Activated naive CD8-positive, alpha-beta T cell treated with anti-CD3 and anti-CD28 coated beads for 36 hours (primary cell): ENCODE measurements at regions not wholly inside any gene's neighbourhood (a gene's known extent, or its start where the extent isn't known, plus 50 kb on each side); places are given as distances from the start of the nearest gene placed in this dataset.

Experiments used
- DNase-seq: peaks from one replicate; pipeline ENCODE4 v3.0.0; 2021
- H3K27ac Mint-ChIP-seq: one replicate; pipeline ENCODE4 v1.8.0; 2022; ENCODE audit warnings: mild to moderate bottlenecking, moderate library complexity, mixed read lengths
- H3K27me3 Mint-ChIP-seq: one replicate; pipeline ENCODE4 v1.8.0; 2022; ENCODE audit warnings: mild to moderate bottlenecking, mixed read lengths
- H3K36me3 Mint-ChIP-seq: one replicate; pipeline ENCODE4 v1.8.0; 2021; ENCODE audit warnings: mild to moderate bottlenecking, mixed read lengths
- H3K4me1 Mint-ChIP-seq: one replicate; pipeline ENCODE4 v1.8.0; 2021; ENCODE audit warnings: mixed read lengths
- H3K4me3 Mint-ChIP-seq: one replicate; pipeline ENCODE4 v1.8.0; 2022; ENCODE audit warnings: mild to moderate bottlenecking, moderate library complexity, mixed read lengths
- H3K9me3 Mint-ChIP-seq: one replicate; pipeline ENCODE4 v1.8.0; 2022; ENCODE audit warnings: mixed read lengths

DNA sequence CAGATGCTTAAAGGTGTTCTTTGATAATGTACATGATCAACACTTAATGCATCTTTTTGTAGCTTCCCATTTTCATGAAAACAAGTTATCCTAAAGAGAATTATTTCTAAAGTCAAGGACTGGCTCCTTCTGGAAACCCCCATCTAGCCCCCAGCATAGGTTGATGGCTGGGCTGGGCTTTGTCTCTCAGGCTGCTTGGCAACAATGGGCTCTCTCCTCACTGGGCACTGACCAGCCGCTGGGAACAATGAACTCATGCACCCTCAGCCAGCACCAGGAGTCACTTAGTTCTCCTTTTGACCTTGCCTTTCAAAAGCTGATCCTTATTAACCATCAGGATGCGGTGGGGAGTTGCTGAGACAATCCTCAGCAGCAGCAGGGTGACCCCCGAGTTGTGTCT lies 293.0 kb upstream of the PLXNA2 start:
- Mint-ChIP-seq H3K27ac (no peak overlapping the region), H3K36me3 (no peaks in the 10 kb centered on the region), H3K4me1 (no peaks in the 10 kb centered on the region), H3K4me3 (no peak overlapping the region), H3K9me3 (no peaks in the 10 kb centered on the region), H3K27me3 (no peaks in the 10 kb centered on the region)
- DNase-seq = no peak

DNA sequence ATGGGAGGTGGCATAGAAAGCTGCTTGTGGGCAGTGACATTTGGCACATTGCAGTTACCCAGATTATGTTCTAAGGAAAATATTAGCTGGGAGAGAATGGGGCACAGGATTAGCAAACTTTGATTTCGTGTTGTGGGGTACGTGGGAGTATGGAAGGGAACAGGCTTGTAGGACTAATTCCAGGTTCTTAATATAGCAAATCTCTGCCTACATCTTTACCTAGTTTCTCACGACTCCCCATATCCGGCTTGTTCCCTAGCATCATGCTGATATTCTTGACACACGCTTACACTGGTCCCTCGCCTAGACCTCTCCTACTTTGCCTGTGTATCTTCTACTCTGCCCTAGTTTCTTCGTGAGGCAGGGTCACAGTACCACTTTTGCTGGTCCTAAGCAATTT lies 293.9 kb upstream of the PLXNA2 start:
- no peak overlapping the region for H3K4me3 Mint-ChIP-seq

DNA sequence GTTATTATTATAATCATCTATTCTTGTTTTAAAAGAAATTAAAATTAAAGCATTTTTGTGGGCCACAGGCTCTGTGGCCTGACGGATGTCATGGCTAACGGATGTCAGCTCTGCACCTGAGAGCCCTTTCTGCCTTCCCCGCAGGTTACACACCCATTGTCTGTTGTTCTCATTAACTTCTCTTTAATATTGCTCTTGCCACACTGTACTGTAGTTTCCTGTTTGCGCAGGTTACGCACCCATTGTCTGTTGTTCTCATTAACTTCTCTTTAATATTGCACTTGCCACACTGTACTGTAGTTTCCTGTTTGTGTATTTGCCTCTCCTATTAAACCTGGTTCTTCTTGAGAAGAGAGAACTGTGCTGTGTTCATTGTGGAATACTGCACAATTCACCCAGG lies 294.4 kb upstream of the PLXNA2 start:
- Mint-ChIP-seq H3K4me1 (no peaks in the 10 kb centered on the region), H3K27me3 (peaks cover 4% of the 10 kb centered on the region), H3K36me3 (no peaks in the 10 kb centered on the region), H3K4me3 (no peak overlapping the region), H3K9me3 (no peaks in the 10 kb centered on the region), H3K27ac (no peak overlapping the region)
- DNase-seq = no peak

More for the DNA sequence above, 293.9 kb upstream of the PLXNA2 start:
- Mint-ChIP-seq H3K4me1 (no peaks in the 10 kb centered on the region), H3K27me3 (peaks cover 3% of the 10 kb centered on the region), H3K36me3 (no peaks in the 10 kb centered on the region), H3K9me3 (no peaks in the 10 kb centered on the region), H3K27ac (no peak overlapping the region)
- DNase-seq = no peak

DNA sequence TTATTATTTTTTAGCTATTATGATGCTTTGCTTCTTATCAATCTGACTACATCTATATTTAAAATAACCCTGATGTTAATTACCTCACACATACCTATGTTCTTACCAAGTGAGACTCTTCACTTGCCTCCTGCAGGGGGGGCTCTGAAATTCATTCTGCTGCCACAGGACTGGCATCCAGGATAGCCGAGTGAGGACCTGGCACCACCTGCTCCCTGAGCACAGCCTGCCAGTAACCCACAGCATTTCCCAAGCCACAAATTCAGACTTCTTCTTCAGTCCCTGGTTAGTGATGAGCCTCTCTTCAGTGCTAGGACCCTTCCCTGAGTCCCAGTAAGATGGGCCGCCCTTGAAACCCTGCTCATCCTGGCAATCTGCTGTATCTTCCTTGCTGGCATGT lies 296.5 kb upstream of the PLXNA2 start:
- H3K9me3 Mint-ChIP-seq = no peaks in the 10 kb centered on the region
- no peaks in the 10 kb centered on the region for H3K36me3 Mint-ChIP-seq
- no peak overlapping the region for H3K4me3 Mint-ChIP-seq
- no peak overlapping the region for H3K27ac Mint-ChIP-seq
- peaks cover 4% of the 10 kb centered on the region for H3K27me3 Mint-ChIP-seq
- no peaks in the 10 kb centered on the region for H3K4me1 Mint-ChIP-seq
- no peak for DNase-seq

DNA sequence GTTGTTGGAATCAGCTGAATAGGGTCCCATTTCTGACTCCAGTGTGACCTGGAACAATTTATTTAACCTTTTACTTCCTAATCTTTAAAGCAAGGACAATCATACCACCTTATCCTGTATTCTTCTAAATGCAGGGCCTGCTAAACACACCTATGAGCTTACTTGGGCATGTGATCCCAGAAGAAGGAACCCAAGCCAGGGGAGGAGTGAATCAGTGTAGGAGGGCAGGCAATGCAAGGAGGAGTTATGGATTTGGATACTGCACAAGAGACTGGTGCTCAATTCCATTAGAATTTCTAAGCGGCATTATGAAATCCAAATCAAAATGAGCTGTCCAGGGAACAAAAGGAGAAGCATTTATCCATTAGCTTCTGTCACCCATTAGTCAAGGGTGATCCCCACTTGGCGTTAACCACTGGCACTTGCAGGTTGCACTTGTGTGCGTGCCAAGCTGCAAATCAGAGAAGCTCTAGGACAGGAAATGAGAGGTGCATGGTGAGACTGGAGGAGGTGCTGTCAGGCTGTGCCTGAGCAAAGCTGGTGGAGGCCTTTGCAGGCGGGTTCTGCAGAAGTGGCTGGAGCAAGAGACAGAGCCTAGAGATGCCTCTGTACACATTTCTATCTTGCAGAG lies 297.2 kb upstream of the PLXNA2 start:
- peaks cover 8% of the 10 kb centered on the region for H3K27me3 Mint-ChIP-seq
- no peaks in the 10 kb centered on the region for H3K4me1 Mint-ChIP-seq
- no peak for DNase-seq
- no peaks in the 10 kb centered on the region for H3K36me3 Mint-ChIP-seq
- H3K4me3 Mint-ChIP-seq = no peak overlapping the region
- H3K27ac Mint-ChIP-seq = no peak overlapping the region
- H3K9me3 Mint-ChIP-seq = no peaks in the 10 kb centered on the region

DNA sequence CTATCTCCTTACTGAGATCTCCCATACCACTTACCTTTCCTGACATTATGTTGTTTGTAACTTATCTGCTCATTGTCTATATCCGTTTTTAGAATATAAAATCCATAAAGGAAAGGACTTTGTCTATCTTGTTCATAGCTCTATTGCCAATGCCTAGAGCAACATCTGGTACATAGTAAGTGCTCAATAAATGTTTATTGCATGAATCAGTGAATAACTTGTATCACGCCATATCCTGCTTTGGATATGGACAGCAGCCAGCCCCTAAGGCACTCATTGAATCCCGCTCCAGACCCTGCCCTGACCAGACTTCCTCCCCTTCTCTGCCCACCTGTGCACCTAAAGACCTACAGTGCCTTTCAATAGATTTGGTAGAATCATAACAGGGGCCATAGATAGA lies 298.1 kb upstream of the PLXNA2 start:
- Mint-ChIP-seq H3K36me3 (no peaks in the 10 kb centered on the region), H3K9me3 (no peaks in the 10 kb centered on the region), H3K4me3 (no peak overlapping the region), H3K27ac (no peak overlapping the region), H3K4me1 (no peaks in the 10 kb centered on the region), H3K27me3 (peaks cover 8% of the 10 kb centered on the region)
- no peak for DNase-seq

DNA sequence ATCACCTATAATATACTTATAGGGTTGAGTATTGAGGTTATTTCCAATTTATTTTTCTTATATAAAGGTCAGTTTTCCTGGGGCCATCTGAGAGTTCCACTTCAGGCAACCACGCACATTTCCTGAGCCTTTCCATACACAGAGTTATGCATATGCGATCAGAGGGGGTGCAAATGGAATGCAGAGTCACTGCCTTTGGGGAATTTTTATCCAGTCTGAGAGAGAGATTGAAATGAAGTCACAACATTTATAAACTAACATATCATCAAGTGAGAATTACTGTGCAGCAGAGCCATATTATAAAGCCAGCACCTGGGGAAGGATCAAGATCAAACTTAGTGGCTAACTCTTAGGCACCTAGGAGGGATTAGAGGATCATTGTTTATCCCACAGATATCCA lies 299.9 kb upstream of the PLXNA2 start:
- no peak overlapping the region for H3K27ac Mint-ChIP-seq
- H3K36me3 Mint-ChIP-seq = no peaks in the 10 kb centered on the region
- DNase-seq = no peak
- H3K27me3 Mint-ChIP-seq = peaks cover 8% of the 10 kb centered on the region
- H3K4me3 Mint-ChIP-seq = no peak overlapping the region
- H3K9me3 Mint-ChIP-seq = no peaks in the 10 kb centered on the region
- H3K4me1 Mint-ChIP-seq = no peaks in the 10 kb centered on the region

DNA sequence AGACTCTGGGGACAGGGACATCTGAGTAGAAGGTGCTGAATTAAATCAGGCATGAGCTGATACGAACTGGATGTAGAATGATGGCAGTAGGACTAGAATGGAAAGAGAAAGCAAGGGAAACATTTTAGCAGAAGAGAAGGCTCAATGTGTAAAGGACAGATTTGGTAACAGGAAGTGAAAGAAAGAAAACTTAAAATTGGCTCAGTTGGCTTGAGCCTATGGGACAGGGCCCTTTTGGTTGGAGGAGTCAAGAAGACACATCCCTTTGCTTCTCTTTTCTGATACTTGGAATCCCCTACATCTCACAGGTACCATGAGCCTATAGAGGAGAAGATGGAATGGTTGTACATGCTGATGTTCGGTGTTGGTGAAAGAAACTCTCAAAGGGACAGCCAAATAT lies 300.6 kb upstream of the PLXNA2 start:
- Mint-ChIP-seq H3K4me1 (no peaks in the 10 kb centered on the region), H3K9me3 (no peaks in the 10 kb centered on the region), H3K4me3 (no peak overlapping the region), H3K27me3 (peaks cover 8% of the 10 kb centered on the region), H3K36me3 (no peaks in the 10 kb centered on the region), H3K27ac (no peak overlapping the region)
- no peak for DNase-seq

DNA sequence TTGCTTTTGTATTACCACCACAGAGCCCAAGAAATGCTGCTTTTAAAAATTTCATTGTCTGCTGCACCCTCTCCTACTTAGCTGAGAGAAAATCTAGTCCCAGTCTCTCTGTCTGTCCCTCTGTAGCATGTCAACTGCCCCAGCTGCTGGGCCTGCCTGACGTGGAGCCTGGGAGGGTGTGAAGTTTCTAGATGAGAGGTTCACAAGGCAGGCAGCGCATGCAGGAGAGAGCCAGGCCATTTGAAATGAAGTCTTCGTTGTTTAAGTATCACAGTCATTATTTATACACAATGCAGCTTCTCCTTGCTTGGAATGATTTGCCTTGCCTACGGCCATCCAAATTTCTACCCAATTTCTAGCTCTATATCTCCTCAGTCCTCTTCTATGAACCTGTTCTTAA lies 306.8 kb upstream of the PLXNA2 start:
- Mint-ChIP-seq H3K4me1 (no peaks in the 10 kb centered on the region), H3K9me3 (no peaks in the 10 kb centered on the region), H3K27ac (no peak overlapping the region), H3K4me3 (no peak overlapping the region), H3K36me3 (no peaks in the 10 kb centered on the region), H3K27me3 (peaks cover 6% of the 10 kb centered on the region)
- DNase-seq = no peak

DNA sequence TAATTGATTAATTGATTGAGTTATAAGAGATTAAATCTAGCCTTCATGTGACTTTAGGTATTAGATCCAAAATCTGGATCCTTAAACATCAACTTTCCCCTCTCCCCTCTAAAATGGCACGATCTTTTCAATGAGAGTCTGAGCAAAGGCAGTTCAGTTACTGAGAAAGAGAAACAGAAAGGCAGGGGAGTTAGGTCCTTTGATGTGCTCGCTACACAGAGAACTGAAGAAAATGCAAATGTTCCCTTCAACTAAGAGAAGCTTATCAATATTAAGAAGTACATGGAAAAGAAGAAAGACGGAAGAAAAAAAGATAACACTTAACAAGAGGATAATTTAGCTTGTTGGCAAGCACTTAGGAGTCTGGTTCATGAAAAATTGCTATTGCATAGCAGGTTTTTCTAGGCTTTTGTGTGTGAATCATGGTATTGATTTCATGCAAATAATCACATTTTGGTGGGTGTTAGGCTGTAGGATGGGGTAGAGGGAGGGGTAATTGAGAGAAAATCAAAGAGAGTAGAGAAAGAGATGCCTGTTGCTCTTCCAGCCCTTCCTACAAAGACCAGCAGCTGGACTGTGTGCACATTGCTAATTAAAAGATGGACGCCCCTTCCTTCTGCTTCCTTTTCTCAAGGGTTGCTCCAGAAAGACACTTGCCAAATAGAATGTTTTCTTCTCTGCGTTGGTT lies 307.6 kb upstream of the PLXNA2 start:
- H3K9me3 Mint-ChIP-seq = no peaks in the 10 kb centered on the region
- DNase-seq = no peak
- H3K4me1 Mint-ChIP-seq = no peaks in the 10 kb centered on the region
- no peaks in the 10 kb centered on the region for H3K36me3 Mint-ChIP-seq
- no peak overlapping the region for H3K27ac Mint-ChIP-seq
- peaks cover 5% of the 10 kb centered on the region for H3K27me3 Mint-ChIP-seq
- H3K4me3 Mint-ChIP-seq = no peak overlapping the region

DNA sequence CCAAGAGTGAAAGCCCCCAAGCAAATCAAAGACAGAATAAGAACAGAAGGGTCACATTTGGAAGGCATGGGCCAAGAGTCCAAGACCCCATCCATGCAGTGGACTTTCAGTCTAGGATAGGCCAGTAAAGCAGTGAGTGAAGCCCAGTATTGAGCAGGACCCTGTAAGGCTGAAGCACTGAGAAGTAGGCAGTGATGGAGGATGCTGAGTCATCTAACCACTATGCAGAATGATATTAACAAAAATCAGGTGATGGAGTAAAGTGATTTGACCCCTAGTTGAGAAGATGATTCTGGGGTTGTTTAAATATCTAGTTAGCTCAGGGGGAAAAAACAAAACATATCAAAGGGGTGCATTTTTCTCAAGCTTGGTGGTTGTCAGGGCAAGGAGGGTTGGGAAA lies 308.7 kb upstream of the PLXNA2 start:
- DNase-seq = no peak
- no peaks in the 10 kb centered on the region for H3K9me3 Mint-ChIP-seq
- H3K27ac Mint-ChIP-seq = no peak overlapping the region
- no peaks in the 10 kb centered on the region for H3K4me1 Mint-ChIP-seq
- H3K36me3 Mint-ChIP-seq = no peaks in the 10 kb centered on the region
- no peak overlapping the region for H3K4me3 Mint-ChIP-seq
- H3K27me3 Mint-ChIP-seq = peaks cover 8% of the 10 kb centered on the region

DNA sequence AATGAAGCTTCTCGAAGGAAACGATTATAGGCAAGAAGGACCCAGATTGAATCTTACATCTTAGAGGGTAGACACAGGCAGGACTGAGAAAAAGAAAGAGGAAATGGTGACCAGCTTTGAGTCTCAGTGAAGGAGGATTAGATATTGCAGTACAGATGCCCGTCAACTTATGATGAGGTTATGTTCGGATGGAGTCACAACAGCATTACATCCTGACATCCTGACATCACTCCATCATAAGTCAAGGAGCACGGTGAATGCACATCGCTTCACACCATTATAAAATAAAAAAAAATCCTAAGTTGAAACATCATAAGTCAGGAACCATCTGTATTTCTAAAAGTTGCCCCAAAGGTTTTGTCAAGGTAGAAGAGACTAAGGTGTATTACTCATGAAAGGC lies 312.3 kb upstream of the PLXNA2 start:
- Mint-ChIP-seq H3K9me3 (no peaks in the 10 kb centered on the region), H3K4me3 (no peak overlapping the region), H3K27me3 (peaks cover 5% of the 10 kb centered on the region), H3K27ac (no peak overlapping the region), H3K36me3 (no peaks in the 10 kb centered on the region), H3K4me1 (no peaks in the 10 kb centered on the region)
- no peak for DNase-seq

DNA sequence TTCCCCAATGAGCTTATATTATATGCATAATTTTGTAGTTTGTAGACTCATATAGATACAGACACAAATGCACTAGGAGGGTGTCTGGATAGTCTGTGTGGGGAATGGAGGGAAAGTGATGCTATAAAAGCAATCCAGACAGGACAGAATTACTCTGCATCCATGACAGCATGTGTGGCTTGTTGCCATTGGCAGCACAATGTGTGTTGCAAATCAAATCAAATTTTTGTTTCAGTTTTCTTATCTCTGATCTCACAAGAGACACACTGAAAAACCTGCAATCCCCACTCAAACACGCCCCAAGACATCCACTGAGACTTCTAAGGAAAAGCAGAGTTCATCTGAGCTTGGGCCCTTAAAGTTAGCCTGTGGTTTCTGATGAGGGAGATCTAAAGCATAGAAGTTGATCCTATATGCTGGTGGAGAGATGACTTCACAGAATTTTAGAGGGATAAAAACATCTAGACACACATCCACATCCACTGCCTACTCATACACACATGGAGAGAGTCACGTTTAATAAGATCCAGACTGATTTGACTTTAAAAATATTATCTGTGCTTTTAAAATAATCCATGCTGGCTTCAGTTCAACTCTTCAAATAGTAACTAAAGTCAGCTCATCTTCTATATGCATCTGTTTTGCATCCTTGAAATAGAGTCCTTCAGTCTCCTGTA lies 313.0 kb upstream of the PLXNA2 start:
- Mint-ChIP-seq H3K4me3 (no peak overlapping the region), H3K36me3 (no peaks in the 10 kb centered on the region), H3K4me1 (no peaks in the 10 kb centered on the region), H3K27ac (no peak overlapping the region), H3K27me3 (peaks cover 5% of the 10 kb centered on the region), H3K9me3 (no peaks in the 10 kb centered on the region)
- DNase-seq = no peak

DNA sequence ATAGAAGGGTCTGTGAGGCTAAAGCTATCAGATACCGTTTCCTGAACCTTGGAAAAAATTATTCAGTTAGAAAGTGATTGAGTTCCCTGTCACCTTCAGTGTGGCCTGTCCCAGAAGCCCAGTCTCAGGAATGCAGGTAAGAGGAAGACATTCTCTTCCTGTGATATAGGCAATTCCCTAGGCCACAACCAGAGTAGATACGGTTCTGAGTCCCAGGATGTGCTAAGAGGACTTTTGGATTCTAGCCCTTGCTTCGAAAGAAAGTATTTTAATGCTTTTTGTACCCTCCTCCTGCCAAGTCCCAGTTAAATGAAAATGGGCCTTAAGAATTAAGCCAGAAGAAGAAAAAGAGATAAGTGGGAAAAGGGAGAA lies 313.5 kb upstream of the PLXNA2 start:
- Mint-ChIP-seq H3K4me1 (no peaks in the 10 kb centered on the region), H3K27ac (no peak overlapping the region), H3K36me3 (no peaks in the 10 kb centered on the region), H3K4me3 (no peak overlapping the region), H3K27me3 (peaks cover 5% of the 10 kb centered on the region), H3K9me3 (no peaks in the 10 kb centered on the region)
- DNase-seq = no peak

DNA sequence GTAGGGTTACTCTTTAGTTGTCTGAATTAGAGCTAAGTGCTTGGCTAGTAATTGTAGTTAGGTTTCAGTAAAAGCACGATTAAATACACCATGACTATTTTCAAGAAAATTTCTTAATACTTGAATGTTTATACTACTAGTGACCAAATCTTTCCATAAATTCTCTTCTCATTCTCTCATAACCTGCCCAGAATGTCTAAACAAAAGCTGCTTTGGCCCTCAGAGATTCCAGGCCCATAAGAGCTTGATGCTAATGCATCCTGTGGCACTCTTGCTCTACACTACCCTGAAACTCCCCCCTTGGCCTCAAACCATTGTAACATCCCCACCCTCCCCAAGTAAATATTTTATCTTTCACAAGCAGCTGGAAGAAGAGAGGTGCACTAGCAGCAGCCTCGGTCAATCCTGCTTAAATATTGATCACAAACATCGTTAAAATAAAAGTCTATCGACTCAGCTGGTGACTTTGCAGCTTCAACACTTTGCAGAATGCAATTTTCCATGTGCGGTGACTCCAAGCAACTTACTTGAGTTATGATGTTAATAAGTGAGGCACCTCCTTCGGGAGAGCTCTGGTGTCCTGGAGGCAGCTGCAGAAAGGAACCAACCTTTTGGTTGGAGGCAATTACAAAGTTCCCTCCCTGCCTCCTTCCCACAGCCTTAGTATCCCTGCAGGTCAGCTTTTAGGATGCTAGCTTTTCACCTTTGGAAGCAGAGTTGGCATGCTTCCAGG lies 315.6 kb upstream of the PLXNA2 start:
- no peak overlapping the region for H3K4me3 Mint-ChIP-seq
- H3K4me1 Mint-ChIP-seq = no peaks in the 10 kb centered on the region

More for the DNA sequence above, 315.6 kb upstream of the PLXNA2 start:
- Mint-ChIP-seq H3K27ac (no peak overlapping the region), H3K27me3 (peaks cover 6% of the 10 kb centered on the region), H3K9me3 (no peaks in the 10 kb centered on the region), H3K36me3 (no peaks in the 10 kb centered on the region)
- no peak for DNase-seq
